ENCODE measurements at regions not wholly inside any gene's neighbourhood (a gene's known extent, or its start where the extent isn't known, plus 50 kb on each side); places are given as distances from the start of the nearest gene placed in this dataset.

- FAIRE-seq = no peak
- Histone ChIP-seq H3K36me3 (ENCODE audit: control insufficient read depth, insufficient read depth, low read length) (no peaks in the 10 kb centered on the region), H3K27me3 (ENCODE audit: control insufficient read depth, insufficient read depth, low read length) (no peaks in the 10 kb centered on the region), H3K4me3 (ENCODE audit: low read depth, low read length) (no peak overlapping the region)
- TF ChIP-seq CTCF (IDR thresholded peaks at IDR 0.05; ENCODE audit: insufficient read depth, low read length, severe bottlenecking) = no peak
- DNase-seq (ENCODE audit: low read depth) = no peak
Measured at GRCh38 chr19:29014857-29015436, 198.0 kb downstream of the UQCRFS1 start.

GRCh38 chr19:29013988-29014387 is 199.0 kb downstream of the UQCRFS1 start:
- Histone ChIP-seq H3K4me3 (ENCODE audit: low read depth, low read length) (no peak overlapping the region), H3K36me3 (ENCODE audit: control insufficient read depth, insufficient read depth, low read length) (no peaks in the 10 kb centered on the region), H3K27me3 (ENCODE audit: control insufficient read depth, insufficient read depth, low read length) (no peaks in the 10 kb centered on the region)
- no peak for DNase-seq (ENCODE audit: low read depth)
- no peak for TF ChIP-seq CTCF (IDR thresholded peaks at IDR 0.05; ENCODE audit: insufficient read depth, low read length, severe bottlenecking)
- FAIRE-seq = no peak

- H3K4me3 ChIP-seq (ENCODE audit: low read depth, low read length) = no peak overlapping the region
- no peak for DNase-seq (ENCODE audit: low read depth)
- no peak for TF ChIP-seq CTCF (IDR thresholded peaks at IDR 0.05; ENCODE audit: insufficient read depth, low read length, severe bottlenecking)
- no peaks in the 10 kb centered on the region for H3K27me3 ChIP-seq (ENCODE audit: control insufficient read depth, insufficient read depth, low read length)
- H3K36me3 ChIP-seq (ENCODE audit: control insufficient read depth, insufficient read depth, low read length) = no peaks in the 10 kb centered on the region
- no peak for FAIRE-seq
Measured at GRCh38 chr19:29013325-29013724, 199.6 kb downstream of the UQCRFS1 start.

GRCh38 chr19:29012457-29012856 is 200.5 kb downstream of the UQCRFS1 start:
- DNase-seq (ENCODE audit: low read depth) (no peak), FAIRE-seq (no peak)
- Histone ChIP-seq H3K36me3 (ENCODE audit: control insufficient read depth, insufficient read depth, low read length) (no peaks in the 10 kb centered on the region), H3K27me3 (ENCODE audit: control insufficient read depth, insufficient read depth, low read length) (no peaks in the 10 kb centered on the region), H3K4me3 (ENCODE audit: low read depth, low read length) (no peak overlapping the region)
- TF ChIP-seq CTCF (IDR thresholded peaks at IDR 0.05; ENCODE audit: insufficient read depth, low read length, severe bottlenecking) = no peak

GRCh38 chr19:29010276-29010675 is 202.7 kb downstream of the UQCRFS1 start:
- no peaks in the 10 kb centered on the region for H3K36me3 ChIP-seq (ENCODE audit: control insufficient read depth, insufficient read depth, low read length)
- no peak for DNase-seq (ENCODE audit: low read depth)
- FAIRE-seq = no peak
- H3K27me3 ChIP-seq (ENCODE audit: control insufficient read depth, insufficient read depth, low read length) = no peaks in the 10 kb centered on the region
- TF ChIP-seq CTCF (IDR thresholded peaks at IDR 0.05; ENCODE audit: insufficient read depth, low read length, severe bottlenecking) = no peak
- no peak overlapping the region for H3K4me3 ChIP-seq (ENCODE audit: low read depth, low read length)

- no peak for DNase-seq (ENCODE audit: low read depth)
- no peak for FAIRE-seq
- H3K4me3 ChIP-seq (ENCODE audit: low read depth, low read length) = no peak overlapping the region
- no peaks in the 10 kb centered on the region for H3K36me3 ChIP-seq (ENCODE audit: control insufficient read depth, insufficient read depth, low read length)
- TF ChIP-seq CTCF (IDR thresholded peaks at IDR 0.05; ENCODE audit: insufficient read depth, low read length, severe bottlenecking) = no peak
- no peaks in the 10 kb centered on the region for H3K27me3 ChIP-seq (ENCODE audit: control insufficient read depth, insufficient read depth, low read length)
Measured at GRCh38 chr19:29006057-29006735, 206.8 kb downstream of the UQCRFS1 start.

Data from bronchial epithelial cell (primary cell).